Tibial artery (tissue), 4 donors: ENCODE measurements at regions not wholly inside any gene's neighbourhood (a gene's known extent, or its start where the extent isn't known, plus 50 kb on each side); places are given as distances from the start of the nearest gene placed in this dataset.

Source experiments
- DNase-seq, 2 donors: peaks; one replicate each; pipeline ENCODE4 v3.0.0-alpha.2; 2019
- H3K27ac ChIP-seq, 2 donors: fragments of 200-600 bp; sonication (generic) in 1 of 2; 1 replicate in 1 of 2; 2 replicates in 1 of 2; pipeline ENCODE4 v1.5.1; 2018 to 2019; ENCODE audit warnings: mild to moderate bottlenecking in 1 of 2
- H3K27me3 ChIP-seq, 2 donors: fragments of 200-600 bp; sonication (generic) in 1 of 2; one replicate each; pipeline versions ENCODE4 v1.5.1 to v1.6.0; 2016 to 2019
- H3K36me3 ChIP-seq, 3 donors: fragments of 200-600 bp; sonication (generic) in 2 of 3; one replicate each; pipeline ENCODE4 v1.5.1; 2016 to 2019; ENCODE audit warnings: mild to moderate bottlenecking in 2 of 3
- H3K4me1 ChIP-seq, 4 donors: fragments of 200-600 bp; sonication (generic) in 2 of 4; 1 replicate in 3 of 4; 2 replicates in 1 of 4; pipeline ENCODE4 v1.5.1; 2016 to 2019
- H3K4me3 ChIP-seq, 2 donors: fragments of 200-600 bp; sonication (generic) in 1 of 2; 1 replicate in 1 of 2; 2 replicates in 1 of 2; pipeline ENCODE4 v1.5.1; 2018 to 2019; ENCODE audit warnings: mild to moderate bottlenecking in 2 of 2
- H3K9me3 ChIP-seq, 3 donors: fragments of 200-600 bp; sonication (generic) in 1 of 3; one replicate each; pipeline ENCODE4 v1.5.1; 2016 to 2019
- intact Hi-C: fragments of 100-400 bp; cut with DNase I; formaldehyde crosslinking; loops from one replicate; pipeline ENCODE4 v1.15.0; 2023; ENCODE audit warnings: low total_unique reads
- TF ChIP-seq, protein P1 (sequence below), 2 experiments: fragments of 200-600 bp in 1 of 2; fragments of 450-650 bp in 1 of 2; IDR thresholded peaks; one replicate each; pipeline ENCODE4 v1.5.1; 2017 to 2019; ENCODE audit warnings: antibody characterized with exemption in 2 of 2, mild to moderate bottlenecking in 1 of 2, moderate library complexity in 1 of 2

GRCh38 chr2:221268631-221269030 is 303.5 kb downstream of the EPHA4 start:
- Histone ChIP-seq H3K36me3 (no peaks in the 10 kb centered on the region), H3K4me3 (no peak overlapping the region), H3K27me3 (no peaks in the 10 kb centered on the region), H3K9me3 (no peaks in the 10 kb centered on the region), H3K4me1 (no peaks in the 10 kb centered on the region), H3K27ac (no peak overlapping the region)
- intact Hi-C loops = no loop called here
- TF ChIP-seq, protein P1, sequence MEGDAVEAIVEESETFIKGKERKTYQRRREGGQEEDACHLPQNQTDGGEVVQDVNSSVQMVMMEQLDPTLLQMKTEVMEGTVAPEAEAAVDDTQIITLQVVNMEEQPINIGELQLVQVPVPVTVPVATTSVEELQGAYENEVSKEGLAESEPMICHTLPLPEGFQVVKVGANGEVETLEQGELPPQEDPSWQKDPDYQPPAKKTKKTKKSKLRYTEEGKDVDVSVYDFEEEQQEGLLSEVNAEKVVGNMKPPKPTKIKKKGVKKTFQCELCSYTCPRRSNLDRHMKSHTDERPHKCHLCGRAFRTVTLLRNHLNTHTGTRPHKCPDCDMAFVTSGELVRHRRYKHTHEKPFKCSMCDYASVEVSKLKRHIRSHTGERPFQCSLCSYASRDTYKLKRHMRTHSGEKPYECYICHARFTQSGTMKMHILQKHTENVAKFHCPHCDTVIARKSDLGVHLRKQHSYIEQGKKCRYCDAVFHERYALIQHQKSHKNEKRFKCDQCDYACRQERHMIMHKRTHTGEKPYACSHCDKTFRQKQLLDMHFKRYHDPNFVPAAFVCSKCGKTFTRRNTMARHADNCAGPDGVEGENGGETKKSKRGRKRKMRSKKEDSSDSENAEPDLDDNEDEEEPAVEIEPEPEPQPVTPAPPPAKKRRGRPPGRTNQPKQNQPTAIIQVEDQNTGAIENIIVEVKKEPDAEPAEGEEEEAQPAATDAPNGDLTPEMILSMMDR (IDR thresholded peaks at IDR 0.05) = no peak
- DNase-seq = no peak

GRCh38 chr2:221270806-221271205 is 301.3 kb downstream of the EPHA4 start:
- Histone ChIP-seq H3K4me1 (no peaks in the 10 kb centered on the region), H3K9me3 (no peaks in the 10 kb centered on the region), H3K27me3 (no peaks in the 10 kb centered on the region), H3K27ac (no peak overlapping the region), H3K4me3 (no peak overlapping the region), H3K36me3 (no peaks in the 10 kb centered on the region)
- intact Hi-C loops = no loop called here
- TF ChIP-seq, protein P1 (IDR thresholded peaks at IDR 0.05) = no peak
- DNase-seq = no peak

DNA sequence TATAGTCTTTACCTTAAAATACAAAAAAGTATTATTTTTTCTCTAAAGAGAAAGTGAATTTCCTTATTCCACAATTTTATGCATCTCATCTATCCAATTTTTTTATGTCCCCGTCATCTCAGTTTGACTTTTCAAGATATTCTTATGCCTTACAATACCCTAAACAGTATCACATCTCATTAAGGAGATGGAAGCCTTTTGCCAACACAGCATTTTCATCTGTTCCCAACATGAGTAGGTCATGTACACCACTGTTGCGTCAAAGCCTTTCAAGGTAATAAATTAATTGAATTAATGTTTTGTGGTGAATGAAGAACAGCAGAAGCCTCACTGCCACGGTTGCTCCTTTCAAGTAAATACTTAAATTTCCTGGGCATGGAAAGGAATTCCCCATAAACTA is 299.4 kb downstream of the EPHA4 start:
- no peaks in the 10 kb centered on the region for H3K9me3 ChIP-seq
- TF ChIP-seq, protein P1 (IDR thresholded peaks at IDR 0.05) = no peak
- DNase-seq = no peak
- no peaks in the 10 kb centered on the region for H3K4me1 ChIP-seq
- intact Hi-C loops = no loop called here
- H3K36me3 ChIP-seq = no peaks in the 10 kb centered on the region
- H3K27me3 ChIP-seq = no peaks in the 10 kb centered on the region
- H3K27ac ChIP-seq = no peak overlapping the region
- no peak overlapping the region for H3K4me3 ChIP-seq

DNA sequence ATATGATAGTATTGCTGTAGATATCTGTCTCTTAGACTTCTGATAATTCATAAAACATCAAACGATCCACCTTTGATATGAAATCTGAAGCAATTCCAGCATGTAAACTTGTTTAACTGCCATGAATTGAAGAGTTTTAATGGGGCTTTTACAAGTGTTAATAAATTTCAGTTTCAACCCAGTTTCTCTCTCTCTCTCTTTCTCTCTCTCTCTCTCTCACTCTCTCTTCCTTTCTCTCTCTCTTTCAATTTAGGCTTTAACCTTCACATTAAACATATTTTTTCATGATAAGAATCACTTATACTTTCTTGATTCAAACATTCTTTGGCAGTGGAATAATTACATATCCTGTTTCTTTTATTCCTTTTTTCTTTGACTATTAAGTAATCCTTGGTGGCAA is 296.1 kb downstream of the EPHA4 start:
- no peak for DNase-seq
- H3K4me1 ChIP-seq = no peaks in the 10 kb centered on the region
- TF ChIP-seq, protein P1 (IDR thresholded peaks at IDR 0.05) = no peak
- H3K9me3 ChIP-seq = no peaks in the 10 kb centered on the region
- intact Hi-C loops = no loop called here
- H3K27ac ChIP-seq = no peak overlapping the region
- H3K27me3 ChIP-seq = no peaks in the 10 kb centered on the region
- no peaks in the 10 kb centered on the region for H3K36me3 ChIP-seq
- H3K4me3 ChIP-seq = no peak overlapping the region

DNA sequence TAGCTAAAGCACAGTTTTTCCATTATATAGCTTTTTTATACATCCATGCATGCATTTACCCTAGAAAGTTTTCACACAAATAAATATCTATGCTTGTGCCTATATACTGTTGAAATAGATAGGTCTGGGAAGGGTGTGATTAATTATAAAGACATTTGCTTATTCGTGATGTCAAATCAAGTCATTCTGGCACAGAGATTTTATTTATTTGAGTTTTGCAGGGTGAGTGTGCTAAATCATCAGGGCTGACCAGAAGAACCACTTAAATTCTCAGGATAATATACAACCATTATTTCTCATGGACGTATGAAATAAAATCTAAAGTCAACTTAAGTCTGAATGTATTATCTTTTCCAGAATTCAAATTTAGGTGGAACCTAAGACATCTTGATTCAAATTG is 295.5 kb downstream of the EPHA4 start:
- H3K9me3 ChIP-seq = no peaks in the 10 kb centered on the region
- TF ChIP-seq, protein P1 (IDR thresholded peaks at IDR 0.05) = no peak
- no peaks in the 10 kb centered on the region for H3K4me1 ChIP-seq
- no peaks in the 10 kb centered on the region for H3K36me3 ChIP-seq
- H3K27ac ChIP-seq = no peak overlapping the region
- intact Hi-C loops = no loop called here
- H3K4me3 ChIP-seq = no peak overlapping the region
- H3K27me3 ChIP-seq = no peaks in the 10 kb centered on the region
- no peak for DNase-seq

- no peak for DNase-seq
- Histone ChIP-seq H3K9me3 (no peaks in the 10 kb centered on the region), H3K27me3 (no peaks in the 10 kb centered on the region), H3K4me3 (no peak overlapping the region), H3K27ac (no peak overlapping the region), H3K4me1 (no peaks in the 10 kb centered on the region), H3K36me3 (no peaks in the 10 kb centered on the region)
- TF ChIP-seq, protein P1 (IDR thresholded peaks at IDR 0.05) = no peak
- intact Hi-C loops = no loop called here
Observed at GRCh38 chr2:221282386-221282785, 289.7 kb downstream of the EPHA4 start.
